GM12878 (cell line): ENCODE measurements at regions not wholly inside any gene's neighbourhood (a gene's known extent, or its start where the extent isn't known, plus 50 kb on each side); places are given as distances from the start of the nearest gene placed in this dataset.

ENCODE experiments used
- EZH2 ChIP-seq: IDR thresholded peaks from 2 replicates; pipeline ENCODE4 v1.6.1; 2012; ENCODE audit warnings: low read depth, mild to moderate bottlenecking, control low read depth, inconsistent platforms, low read length, borderline replicate concordance; ENCODE audit not compliant: control insufficient read depth
- MLLT1 ChIP-seq: fragments of 450-650 bp; IDR thresholded peaks from 2 replicates; pipeline ENCODE4 v1.6.1; 2016; ENCODE audit warnings: mild to moderate bottlenecking
- SIX5 ChIP-seq: IDR thresholded peaks from 2 replicates; pipeline ENCODE4 v1.6.1; 2011; ENCODE audit warnings: mild to moderate bottlenecking, low read depth, low read length, moderate library complexity; ENCODE audit not compliant: severe bottlenecking
- TF ChIP-seq, protein P1 (sequence below), 3 experiments: IDR thresholded peaks in 2 of 3; conservative IDR thresholded peaks in 1 of 3; 2 replicates each; pipeline ENCODE4 v1.5.1; 2011; ENCODE audit warnings: low read depth in 3 of 3, low read length in 3 of 3, mild to moderate bottlenecking in 3 of 3, control low read depth in 2 of 3, moderate library complexity in 2 of 3, inconsistent platforms in 1 of 3, mixed read lengths in 1 of 3; ENCODE audit not compliant: control insufficient read depth in 2 of 3, insufficient read depth in 1 of 3; ENCODE audit errors: extremely low read depth in 1 of 3

- TF ChIP-seq EZH2 (no peak), MLLT1 (no peak), SIX5 (no peak)
- TF ChIP-seq, protein P1, sequence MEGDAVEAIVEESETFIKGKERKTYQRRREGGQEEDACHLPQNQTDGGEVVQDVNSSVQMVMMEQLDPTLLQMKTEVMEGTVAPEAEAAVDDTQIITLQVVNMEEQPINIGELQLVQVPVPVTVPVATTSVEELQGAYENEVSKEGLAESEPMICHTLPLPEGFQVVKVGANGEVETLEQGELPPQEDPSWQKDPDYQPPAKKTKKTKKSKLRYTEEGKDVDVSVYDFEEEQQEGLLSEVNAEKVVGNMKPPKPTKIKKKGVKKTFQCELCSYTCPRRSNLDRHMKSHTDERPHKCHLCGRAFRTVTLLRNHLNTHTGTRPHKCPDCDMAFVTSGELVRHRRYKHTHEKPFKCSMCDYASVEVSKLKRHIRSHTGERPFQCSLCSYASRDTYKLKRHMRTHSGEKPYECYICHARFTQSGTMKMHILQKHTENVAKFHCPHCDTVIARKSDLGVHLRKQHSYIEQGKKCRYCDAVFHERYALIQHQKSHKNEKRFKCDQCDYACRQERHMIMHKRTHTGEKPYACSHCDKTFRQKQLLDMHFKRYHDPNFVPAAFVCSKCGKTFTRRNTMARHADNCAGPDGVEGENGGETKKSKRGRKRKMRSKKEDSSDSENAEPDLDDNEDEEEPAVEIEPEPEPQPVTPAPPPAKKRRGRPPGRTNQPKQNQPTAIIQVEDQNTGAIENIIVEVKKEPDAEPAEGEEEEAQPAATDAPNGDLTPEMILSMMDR (IDR thresholded peaks at IDR 0.05 in 2 of 3, conservative IDR thresholded peaks at IDR 0.05 in 1 of 3; ENCODE audit: control insufficient read depth in 2 of 3, extremely low read depth in 1 of 3, insufficient read depth in 1 of 3, low read depth in 3 of 3, low read length in 3 of 3) = no peak
These were observed 239.1 kb upstream of the HABP2 start for GRCh38 chr10:113313722-113314121.
